Cerebellar nuclear complex (tissue), 1 donor: ENCODE measurements at regions not wholly inside any gene's neighbourhood (a gene's known extent, or its start where the extent isn't known, plus 50 kb on each side); places are given as distances from the start of the nearest gene placed in this dataset.

Experiments
- DNase-seq, 2 experiments: peaks; one replicate each; lab custom pipeline; 2025; lab: John Stamatoyannopoulos, UW

DNA sequence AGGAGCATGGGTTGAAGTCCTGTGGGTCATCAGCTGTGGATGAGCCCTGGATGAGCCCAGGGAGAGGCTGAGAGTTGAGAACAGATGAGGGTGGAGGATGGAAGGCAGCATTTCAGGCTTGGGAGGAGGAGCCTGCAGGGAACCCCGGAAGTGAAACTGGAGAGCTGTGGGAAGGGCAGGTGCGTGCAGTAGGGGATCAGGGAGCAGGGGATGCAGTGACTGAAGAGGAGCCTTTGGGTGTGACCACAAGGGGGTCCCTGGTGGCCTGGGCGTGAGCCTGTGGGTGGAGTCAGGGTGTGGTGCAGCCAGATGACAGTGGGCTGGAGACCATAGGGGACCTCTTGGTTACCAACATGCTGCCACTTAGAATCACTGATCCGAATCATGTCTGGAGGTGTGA, 115.5 kb downstream of the PAPOLA start:
- no peak for DNase-seq

DNA sequence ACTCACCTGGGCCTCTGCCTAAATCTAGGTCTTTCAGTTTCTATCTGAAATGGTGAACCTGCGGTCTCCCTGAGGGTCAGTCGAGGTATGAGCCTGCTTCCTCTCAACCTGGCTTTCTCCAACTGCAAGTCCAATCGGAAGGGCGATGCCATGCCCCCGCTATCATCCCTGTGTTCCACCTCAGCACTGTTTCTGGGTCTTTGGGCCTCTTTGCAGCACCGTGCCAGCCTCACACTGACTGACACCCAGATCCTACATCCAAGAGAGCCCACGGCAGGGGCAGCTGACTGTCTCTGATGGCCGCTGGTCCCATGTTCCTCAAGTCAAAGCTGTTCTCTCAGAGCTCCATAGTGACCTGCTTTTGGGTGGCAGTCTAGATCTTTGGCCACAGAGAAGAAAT, 120.7 kb downstream of the PAPOLA start:
- DNase-seq = no peak

DNA sequence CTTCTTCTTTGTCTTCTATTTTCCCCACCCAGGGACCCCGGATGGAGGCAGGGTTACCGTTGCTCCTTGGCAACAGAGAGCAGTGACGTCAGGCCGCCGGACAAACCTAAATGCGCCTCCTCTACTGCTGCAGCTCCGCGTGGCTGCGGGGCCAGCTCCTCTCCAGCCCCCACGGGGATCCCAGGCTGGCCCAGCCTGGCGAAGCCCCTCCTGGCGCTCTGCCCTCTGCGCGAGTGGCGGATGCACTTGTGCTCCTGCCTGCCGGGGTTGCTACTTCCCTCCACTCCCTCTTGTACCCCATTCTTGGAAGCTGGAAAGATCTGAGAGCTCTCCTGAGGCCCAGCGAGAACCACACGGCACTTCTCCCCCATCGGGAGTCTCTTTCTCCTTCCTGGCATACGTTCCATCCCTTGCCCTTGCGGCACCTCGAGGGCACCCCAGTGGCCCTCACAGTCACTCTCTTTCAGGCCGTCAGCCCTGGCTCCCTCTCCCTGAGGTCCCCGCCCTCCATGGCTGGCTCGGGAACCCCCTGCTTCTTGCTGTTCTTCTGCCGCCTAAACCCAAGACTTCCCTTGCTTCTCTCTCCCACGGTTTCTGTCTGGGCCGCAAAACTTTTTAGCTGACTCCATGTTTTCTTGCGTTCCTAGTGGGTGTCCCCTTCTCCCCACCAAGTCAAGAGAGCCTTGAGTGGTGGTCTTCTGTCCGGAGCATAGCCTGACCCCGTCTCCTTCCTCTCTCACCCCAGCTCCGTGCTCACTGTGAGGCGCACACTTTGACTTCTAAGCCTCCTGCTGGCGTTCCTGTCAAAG, 121.7 kb downstream of the PAPOLA start:
- DNase-seq = no peak

DNA sequence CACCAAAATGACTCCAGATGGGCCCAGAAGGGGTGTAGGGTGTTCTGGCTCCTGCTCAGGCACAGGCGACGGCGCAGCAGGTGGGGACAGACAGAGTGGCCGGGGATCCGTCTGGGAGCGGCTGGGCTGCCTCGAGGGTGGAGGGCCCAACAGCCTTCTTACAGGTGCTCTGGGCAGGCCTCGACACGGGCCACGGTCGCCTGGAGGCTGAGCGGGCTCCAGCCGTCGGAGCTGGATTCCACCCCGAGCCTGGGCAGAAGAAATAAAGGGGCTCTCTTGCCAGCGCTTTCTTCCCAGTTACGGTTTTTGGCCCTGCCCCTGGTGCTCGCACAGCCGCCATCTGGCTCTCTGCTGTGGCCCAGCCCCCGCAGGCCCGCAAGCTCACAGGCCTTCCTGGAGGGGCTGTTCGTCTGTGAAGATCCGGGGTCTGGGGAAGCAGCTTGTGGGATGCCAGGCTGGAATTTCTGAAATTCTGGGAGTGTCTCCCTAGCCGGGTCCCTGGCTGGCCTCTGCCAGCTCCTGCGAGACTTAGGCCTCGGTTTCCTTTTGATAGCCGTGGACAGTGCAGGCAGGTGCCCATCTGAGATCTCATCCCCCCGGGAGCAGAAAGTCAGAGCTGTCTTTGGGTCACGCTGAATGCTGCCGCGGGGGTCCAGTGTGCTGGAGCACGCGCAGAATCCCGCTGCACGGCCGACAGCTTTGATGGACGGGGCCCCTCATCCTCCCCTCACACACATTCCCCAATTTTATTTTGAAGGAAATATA, 122.7 kb downstream of the PAPOLA start:
- DNase-seq = no peak

DNA sequence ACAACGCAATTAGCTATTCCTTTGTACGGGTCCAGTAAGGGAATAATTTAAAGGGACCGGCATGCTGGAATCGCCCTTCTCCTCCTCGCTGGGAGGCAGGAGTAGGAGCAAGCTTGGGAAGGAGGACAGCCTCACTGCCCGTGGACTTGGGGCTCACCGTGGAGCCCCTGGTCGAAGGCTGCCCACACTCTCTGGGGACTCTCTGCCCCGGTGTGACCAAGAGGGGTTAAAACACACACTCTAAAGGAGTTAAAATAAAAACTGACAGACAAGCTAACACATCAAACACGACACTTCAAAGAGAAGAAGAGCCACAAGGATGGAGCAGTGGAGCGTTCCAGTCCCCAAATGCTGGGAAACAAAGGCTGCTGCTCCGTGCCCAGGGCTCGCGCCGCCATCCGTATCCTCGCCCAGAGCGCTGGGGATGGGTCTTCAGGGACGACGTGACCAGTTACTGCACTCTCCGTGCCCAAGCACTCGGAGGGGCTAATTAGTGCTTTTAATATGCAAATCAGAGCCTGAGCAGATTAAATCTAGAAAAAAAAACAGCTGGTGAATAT, 123.3 kb downstream of the PAPOLA start:
- no peak for DNase-seq

DNA sequence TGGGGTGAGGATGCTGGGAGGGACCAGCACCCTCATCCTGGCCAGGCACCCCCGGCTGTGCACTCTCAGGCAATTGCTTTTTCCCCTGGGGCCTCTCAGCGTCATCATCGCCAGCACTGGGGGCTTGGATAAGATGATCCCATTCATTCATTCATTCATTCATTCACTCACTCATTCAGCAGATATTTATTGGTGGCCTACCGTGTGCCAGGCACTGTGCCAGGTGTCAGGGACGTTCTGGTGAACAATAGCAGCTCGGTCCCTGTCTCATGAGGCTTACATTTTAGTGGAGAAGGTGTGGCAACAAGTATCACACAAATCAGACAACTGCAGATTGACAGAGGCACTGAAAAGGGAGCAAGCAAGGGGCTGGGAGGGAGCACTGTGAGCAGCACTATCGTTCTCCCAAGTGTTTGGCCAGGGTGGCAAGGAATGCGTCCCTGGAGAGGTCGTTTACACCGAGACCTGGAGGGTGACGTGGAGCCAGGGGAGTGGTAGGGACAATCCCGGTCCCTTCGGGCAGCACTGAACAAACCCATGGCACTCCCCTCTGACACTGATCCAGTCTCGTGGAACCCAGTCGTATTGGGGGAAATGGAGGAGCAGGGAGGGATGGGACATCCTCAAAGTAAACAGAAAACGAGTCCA, 124.1 kb downstream of the PAPOLA start:
- no peak for DNase-seq

DNA sequence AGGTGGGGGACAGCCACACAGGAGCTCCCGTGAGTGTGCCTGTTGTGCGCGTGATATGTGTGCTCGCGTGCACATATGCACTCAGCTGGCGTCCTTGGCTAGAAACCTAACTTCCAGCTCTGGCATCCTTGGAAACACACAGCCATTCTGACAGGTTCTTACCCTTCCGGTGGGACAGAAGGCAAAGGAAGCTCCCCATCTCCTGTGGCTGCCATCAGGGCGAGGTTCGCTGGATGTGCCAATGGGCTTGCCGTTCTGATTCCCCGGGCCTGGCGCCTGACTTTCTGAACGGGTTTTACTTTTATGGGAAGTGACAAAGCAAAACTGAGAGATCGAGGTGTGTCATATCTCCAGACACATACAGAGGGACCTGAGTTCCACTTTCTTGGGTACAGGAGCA, 124.7 kb downstream of the PAPOLA start:
- DNase-seq = no peak

DNA sequence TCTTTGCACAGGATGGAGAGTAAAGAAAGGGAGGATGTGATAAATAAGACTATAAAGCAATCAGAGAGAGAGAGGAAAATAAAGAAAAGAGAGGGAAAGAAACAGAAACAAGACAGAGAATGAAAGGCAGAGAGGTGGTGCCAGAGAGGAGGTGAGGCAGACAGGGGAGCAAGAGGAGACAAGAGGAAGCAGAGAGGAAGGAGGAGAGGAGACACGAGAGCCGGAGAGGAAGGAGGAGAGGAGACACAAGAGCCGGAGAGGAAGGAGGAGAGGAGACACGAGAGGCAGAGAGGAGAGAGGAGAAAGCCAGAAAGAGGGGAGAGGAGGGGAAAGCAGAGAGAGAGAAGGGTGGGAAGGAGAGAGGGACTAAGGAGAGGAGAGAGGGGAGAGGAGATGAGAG, 125.2 kb downstream of the PAPOLA start:
- no peak for DNase-seq

DNA sequence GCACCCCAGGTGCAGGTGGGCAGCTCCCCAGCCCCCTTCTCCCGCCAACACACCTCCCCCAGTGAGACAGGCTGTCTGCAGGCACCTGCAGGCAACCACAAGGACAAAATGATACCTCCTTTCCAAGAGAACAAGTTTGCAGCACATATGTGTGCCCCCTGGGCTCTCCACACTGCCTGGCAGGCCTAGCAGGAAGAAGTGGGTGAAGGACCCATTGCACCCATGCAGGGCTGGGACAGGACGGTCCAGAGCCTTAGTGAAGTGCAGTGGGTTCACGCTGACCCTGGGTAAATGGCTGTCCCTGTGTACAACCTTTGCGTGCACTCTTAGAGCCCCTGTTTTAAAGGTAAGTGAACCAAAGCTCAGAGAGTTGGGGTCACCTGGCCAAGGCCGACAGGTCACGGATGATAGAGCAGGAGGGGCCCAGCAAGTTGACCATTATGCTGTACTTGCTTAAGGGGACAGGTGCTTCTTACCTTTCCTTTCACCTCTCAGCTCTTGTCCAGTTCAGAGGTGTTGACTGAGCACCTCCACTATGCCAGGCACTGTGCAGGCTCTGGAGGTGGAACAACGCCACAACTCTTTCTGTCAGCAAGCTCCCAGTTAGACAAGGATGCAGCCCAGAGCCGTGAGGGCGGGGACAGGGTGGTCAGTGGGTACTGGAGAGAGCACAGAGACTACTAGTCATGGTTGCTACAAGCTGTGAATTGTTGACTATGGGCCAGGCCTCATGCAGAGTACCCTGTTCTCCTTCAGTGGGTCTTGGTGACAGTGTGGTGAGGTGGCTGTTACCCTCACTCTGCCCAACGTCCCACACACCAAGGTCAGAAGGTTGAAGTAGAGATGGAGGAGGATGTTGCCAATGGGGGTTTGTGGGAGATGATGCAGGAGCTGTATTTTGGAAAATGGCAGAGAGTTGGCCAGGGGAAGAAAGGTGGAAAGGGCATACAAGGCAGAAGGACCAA, 125.9 kb downstream of the PAPOLA start:
- no peak for DNase-seq

DNA sequence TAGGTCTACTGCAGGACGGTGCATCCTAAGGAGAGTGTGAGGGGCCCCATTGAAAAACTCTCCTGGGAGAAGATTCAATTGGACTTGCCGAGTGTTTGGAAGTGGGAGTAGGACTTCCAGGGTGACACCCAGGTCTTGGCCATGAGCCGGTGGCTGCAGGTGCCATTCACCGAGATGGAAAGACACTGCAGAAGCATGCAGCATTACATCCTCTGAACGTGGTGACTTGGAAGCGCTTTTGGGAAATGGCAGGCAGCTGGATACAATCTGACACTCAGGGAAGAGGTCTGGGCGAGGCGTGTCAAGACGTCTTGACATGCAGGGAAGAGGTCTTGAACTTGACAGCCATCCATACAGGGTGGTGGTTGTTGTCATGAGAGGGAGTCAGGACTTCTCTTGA, 126.9 kb downstream of the PAPOLA start:
- no peak for DNase-seq

DNA sequence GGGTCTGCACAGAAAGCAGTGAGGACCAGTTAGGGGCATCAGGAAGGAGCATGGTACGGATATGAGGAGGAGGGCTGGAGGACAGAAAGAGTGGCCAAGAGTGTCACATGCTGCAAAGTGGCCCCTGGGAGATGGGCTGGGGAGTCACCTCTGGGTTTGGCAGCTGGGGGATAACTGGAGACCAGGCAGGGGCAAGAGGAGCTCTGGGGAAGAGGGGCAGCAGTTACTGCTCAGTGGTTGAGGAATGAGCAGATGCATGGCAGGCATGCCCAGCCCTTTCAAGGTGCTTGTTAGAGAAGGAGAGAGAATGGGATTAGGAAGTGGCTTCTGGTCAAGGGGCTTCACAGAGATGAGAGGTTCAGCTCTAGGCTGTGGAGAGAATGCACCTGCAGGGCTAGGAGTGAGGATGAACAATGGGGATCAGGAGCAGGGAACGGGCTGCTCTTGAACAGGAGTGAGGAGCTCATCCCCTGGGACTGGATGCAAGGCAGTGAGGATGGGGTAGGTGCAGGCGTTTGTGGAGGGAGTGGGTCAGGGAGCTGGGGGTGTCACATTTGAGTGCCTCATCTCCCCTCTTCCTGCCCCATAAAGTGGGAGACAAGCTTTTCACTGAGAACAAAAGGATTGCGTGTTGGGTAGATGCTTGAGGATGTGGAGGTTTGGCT, 127.5 kb downstream of the PAPOLA start:
- no peak for DNase-seq

DNA sequence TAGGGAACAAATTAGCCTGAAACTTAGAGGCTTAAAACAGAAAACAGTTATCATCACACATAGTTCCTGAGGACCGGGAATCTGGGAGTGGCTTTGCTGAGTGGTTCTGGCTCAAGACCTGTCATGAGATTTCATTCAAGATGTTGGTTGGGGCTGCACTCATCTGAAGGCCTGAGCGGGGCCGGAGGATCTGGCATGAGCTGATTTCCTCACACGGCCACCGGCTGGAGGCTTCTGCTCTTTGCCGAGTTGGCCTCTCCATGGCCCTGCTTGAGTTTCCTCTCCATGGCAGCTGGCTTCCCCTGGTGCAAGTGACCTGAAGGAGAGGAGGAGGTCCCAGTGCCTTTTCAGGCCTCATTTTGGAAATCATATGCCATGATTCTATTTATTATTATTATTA, 128.1 kb downstream of the PAPOLA start:
- no peak for DNase-seq

DNA sequence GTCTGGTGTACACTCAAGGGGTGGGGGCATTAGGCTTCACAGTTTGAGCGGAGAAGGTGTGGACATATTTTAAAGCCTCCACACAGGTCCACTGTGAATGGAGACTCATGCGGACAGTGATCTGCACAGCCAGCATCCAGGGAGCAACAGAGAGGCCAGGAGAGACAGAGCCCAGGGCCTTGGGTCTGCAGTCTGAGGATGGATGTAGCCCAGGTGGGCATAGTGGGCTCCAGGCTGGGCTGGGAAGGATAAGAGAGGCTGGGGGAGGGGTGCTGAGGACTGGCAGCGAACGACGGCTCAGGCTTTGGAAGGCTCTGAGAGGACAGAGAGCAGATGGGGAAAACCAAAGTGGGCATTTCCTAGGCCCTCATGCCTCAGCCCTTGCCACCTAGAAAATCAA, 128.8 kb downstream of the PAPOLA start:
- DNase-seq = no peak

DNA sequence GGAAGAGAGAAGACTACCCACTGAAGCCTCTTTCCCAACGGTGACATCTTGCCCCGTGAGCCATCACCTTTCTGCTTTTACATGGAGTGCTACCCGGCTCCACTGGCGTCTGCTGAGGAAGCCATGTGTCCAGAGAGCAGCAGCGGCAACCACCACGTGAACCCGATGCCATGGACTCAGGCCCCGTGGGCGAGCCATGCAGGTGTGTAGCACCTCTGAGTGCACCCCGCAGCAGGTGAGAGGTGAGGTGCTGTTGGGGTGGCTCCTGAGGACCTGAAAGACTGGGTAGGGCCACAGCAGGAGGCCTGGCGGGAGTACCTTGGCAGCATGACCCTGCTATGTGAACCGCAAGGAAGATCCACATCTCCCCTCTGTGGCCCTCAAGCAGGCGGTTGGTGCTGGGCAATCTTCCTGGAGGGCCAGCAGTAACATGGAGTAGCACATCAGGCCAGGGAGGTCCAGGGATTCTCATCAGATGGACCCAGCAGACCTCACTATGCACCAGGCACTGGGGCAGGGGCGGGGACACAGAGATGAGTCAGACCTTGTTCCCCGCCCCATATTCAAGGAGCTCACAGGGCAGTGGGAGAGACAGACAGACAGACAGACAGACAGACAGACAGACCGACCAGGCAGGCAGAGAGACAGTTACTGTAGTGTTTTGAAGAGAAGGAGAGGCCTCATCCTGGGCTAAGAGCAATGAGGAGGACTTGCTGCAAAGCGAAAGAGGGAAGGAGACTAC, 129.6 kb downstream of the PAPOLA start:
- DNase-seq = no peak

DNA sequence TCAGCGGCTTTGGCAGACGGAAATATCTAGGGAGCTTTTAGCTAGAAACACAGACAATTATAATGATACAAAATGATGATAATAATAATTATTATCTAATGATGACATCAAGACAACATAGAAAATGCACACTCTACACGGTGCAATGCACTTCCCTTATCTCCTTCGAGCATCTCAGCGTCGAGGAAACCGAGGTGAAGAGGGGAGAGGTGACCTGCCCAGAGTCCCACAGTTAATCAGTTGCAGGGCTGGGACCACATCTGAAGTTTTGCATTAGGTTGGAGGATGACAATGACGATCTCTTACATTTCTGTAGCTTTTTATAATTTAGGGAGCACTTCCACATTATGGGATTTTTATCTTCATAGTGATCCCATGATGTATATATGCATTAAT, 130.2 kb downstream of the PAPOLA start:
- no peak for DNase-seq

DNA sequence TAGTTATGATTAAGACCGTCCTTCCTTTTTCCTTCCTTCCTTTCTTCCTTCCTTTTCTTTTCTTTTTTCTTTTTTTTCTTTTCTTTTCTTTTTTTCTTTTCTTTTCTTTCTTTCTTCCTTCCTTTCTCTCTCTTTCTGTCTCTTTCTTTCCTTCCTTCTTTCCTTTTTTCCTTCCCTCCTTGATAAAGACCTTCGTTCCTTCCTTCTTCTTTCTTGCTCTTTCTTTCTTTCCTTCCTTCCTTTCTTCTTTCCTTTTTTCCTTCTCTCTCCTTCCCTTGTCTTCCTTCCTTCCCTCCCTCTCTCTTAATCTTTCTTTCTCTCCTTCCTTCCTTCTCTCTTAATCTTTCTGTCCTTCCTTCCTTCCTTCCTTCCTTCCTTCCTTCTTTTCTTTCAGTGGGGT, 130.9 kb downstream of the PAPOLA start:
- no peak for DNase-seq

DNA sequence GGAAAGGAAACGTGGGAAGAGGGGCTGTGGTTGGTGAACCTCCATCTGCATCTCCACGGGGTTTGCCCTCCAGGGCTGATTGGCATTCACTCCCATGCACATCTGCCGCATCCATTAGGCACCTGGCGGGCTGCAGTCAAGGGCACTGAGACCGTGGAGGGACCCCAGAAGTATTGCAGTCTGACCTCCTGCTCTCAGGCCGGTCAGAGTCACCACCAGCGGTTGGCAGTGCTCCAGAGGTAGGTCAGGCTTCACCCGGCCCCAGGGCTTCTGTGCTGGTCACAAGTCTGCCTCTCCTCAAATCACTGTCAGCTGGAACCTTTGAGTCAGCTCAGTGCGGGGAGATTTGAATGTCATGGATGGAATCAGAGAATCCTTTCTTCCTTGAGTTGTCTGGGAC, 132.3 kb downstream of the PAPOLA start:
- no peak for DNase-seq

DNA sequence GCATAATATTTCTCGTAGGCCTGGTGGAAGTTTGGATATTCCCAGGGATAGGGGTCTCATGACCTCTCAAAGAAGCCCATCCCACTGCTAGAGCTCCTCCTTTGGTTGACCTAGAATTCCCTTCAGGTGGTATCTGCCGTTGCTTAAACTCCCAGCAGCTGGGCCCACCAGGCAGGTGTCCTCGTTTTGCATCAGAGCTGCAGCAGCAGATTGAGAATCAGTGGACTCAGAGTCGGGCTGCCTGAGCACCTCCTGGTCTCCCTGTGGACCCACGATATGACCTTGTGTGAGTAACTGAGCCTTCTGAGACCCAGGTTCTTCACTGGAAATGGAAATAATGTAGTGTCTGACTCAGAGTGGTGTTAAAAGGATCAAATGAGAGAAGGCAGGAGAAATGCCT, 132.7 kb downstream of the PAPOLA start:
- DNase-seq = no peak

DNA sequence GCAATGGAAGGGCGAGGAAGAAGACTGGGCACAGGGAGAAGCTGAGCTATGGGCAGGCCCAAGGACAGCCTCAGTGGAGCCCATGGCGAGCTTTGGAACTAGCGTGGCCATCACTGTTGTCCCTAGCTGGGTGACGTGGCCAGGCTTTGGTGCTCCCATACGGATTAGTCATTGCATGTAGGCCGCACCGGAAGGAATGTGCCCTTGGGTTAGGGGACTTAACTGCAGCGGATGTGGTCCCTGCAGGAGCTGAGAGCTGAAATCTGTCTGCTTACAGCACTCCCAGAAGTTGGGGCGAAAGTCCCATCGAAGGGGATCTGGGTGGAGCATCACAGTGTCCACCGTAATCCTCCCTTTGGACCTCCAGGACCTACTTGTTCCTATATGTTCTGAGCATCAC, 133.7 kb downstream of the PAPOLA start:
- no peak for DNase-seq

DNA sequence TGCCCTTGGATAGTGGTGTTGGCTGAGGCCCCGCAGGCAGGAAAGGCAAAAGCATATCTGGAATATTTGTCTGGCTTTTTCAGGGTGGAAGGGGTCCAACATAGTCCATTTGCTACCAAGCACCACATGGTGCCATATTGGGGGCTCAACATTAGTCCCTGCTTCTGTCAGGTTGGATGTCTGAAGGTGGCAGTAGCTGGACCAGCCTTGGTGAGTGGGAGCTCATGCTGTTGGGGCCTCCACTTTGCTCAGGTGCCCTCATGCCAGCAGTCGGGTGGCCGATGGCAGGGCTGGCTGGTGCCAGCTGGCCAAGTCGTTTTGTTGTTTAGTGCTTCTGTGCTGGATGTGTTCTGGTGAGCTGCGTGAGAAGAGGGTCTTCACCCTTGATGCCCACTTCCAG, 135.3 kb downstream of the PAPOLA start:
- no peak for DNase-seq
